Esophagus squamous epithelium (tissue), 5 donors: ENCODE measurements at regions not wholly inside any gene's neighbourhood (a gene's known extent, or its start where the extent isn't known, plus 50 kb on each side); places are given as distances from the start of the nearest gene placed in this dataset.

Source experiments
- DNase-seq: peaks from one replicate; lab custom pipeline; 2025; lab: John Stamatoyannopoulos, UW
- H3K27ac ChIP-seq, 4 donors: fragments of 200-600 bp; sonication (generic); one replicate each; pipeline ENCODE4 v1.5.1; 2016 to 2019; ENCODE audit warnings: mild to moderate bottlenecking in 1 of 4
- H3K27me3 ChIP-seq, 4 donors: fragments of 200-600 bp; sonication (generic); 1 replicate in 3 of 4; 2 replicates in 1 of 4; pipeline versions ENCODE4 v1.5.1 to v1.6.0; 2017 to 2021; ENCODE audit warnings: antibody characterized with exemption in 1 of 4
- H3K36me3 ChIP-seq, 3 donors: fragments of 200-600 bp; sonication (generic); one replicate each; pipeline ENCODE4 v1.5.1; 2016 to 2019
- H3K4me1 ChIP-seq, 3 donors: fragments of 200-600 bp; sonication (generic); one replicate each; pipeline ENCODE4 v1.5.1; 2017 to 2019
- H3K4me3 ChIP-seq, 4 donors: fragments of 200-600 bp; sonication (generic); 1 replicate in 3 of 4; 2 replicates in 1 of 4; pipeline ENCODE4 v1.5.1; 2016 to 2019; ENCODE audit warnings: mild to moderate bottlenecking in 2 of 4, moderate library complexity in 1 of 4
- H3K9me3 ChIP-seq, 3 donors: fragments of 200-600 bp; sonication (generic); one replicate each; pipeline ENCODE4 v1.5.1; 2016 to 2019
- POLR2A ChIP-seq, 4 donors: fragments of 450-650 bp; IDR thresholded peaks; one replicate each; pipeline ENCODE4 v1.6.1; 2017; ENCODE audit warnings: antibody characterized with exemption in 4 of 4, mild to moderate bottlenecking in 4 of 4, moderate library complexity in 3 of 4
- WGBS, 2 donors: methylation state at CpG; one replicate each; pipeline ENCODE4 v1.1.5; 2018; 5-methylcytosine and 5-hydroxymethylcytosine counted together
- intact Hi-C: fragments of 100-400 bp; cut with DNase I; formaldehyde crosslinking; loops from one replicate; pipeline ENCODE4 v1.15.0; 2022
- TF ChIP-seq, protein P1 (sequence below), 6 experiments: fragments of 450-650 bp in 4 of 6; fragments of 200-600 bp in 2 of 6; sonication (generic) in 2 of 6; IDR thresholded peaks; one replicate each; pipeline ENCODE4 v1.5.1; 2016 to 2019; ENCODE audit warnings: antibody characterized with exemption in 6 of 6, mild to moderate bottlenecking in 4 of 6, moderate library complexity in 4 of 6
- donor health status: DM: yes; HTN: yes; CAD: no.

DNA sequence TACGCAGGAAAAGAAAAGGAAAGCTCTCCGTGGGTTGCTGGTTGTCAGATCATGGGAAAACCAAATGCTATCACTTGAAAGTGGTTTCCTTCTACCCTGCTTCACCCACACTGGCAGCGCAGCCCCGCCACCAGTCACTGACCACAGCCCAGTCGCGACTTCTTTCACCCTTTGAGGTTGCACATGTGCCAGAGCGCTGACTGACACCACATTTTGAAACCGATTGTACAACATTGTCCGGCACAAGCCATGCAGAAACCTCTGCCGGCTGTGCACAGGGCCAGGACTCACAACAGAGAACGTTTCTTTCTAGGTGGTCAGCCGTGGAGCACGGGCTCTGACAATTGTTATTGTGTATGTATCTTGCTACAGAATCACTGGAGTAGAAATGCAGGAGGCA lies 827.2 kb upstream of the POU3F3 start:
- Histone ChIP-seq H3K4me1 (no peaks in the 10 kb centered on the region), H3K9me3 (no peaks in the 10 kb centered on the region), H3K36me3 (no peaks in the 10 kb centered on the region), H3K27ac (no peak overlapping the region), H3K4me3 (no peak overlapping the region), H3K27me3 (no peaks in the 10 kb centered on the region)
- WGBS, 2 donors = 80% methylated on average over 13 of the region's 13 CpGs
- intact Hi-C loops = no loop called here
- DNase-seq = no peak
- TF ChIP-seq, protein P1, sequence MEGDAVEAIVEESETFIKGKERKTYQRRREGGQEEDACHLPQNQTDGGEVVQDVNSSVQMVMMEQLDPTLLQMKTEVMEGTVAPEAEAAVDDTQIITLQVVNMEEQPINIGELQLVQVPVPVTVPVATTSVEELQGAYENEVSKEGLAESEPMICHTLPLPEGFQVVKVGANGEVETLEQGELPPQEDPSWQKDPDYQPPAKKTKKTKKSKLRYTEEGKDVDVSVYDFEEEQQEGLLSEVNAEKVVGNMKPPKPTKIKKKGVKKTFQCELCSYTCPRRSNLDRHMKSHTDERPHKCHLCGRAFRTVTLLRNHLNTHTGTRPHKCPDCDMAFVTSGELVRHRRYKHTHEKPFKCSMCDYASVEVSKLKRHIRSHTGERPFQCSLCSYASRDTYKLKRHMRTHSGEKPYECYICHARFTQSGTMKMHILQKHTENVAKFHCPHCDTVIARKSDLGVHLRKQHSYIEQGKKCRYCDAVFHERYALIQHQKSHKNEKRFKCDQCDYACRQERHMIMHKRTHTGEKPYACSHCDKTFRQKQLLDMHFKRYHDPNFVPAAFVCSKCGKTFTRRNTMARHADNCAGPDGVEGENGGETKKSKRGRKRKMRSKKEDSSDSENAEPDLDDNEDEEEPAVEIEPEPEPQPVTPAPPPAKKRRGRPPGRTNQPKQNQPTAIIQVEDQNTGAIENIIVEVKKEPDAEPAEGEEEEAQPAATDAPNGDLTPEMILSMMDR (IDR thresholded peaks at IDR 0.05) = no peak
- TF ChIP-seq POLR2A (IDR thresholded peaks at IDR 0.05) = no peak

DNA sequence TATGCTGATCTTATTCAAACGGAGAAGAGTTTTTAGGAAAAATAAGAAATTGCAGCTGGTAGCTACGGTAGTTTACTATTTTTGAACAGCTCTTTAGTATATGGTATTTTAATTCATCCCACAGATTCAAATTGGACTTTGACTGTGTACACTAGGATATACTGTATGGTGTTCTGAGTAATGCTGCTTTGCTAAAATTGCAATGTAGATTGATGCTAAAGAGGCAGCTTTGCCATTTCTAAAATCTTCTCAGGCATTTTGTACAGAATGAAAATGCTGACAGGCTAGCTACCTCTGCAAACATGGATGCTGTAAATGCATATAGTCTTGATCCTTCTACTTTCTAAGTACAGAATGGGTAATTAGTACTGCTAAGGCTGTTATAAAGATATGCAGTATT lies 826.6 kb upstream of the POU3F3 start:
- Histone ChIP-seq H3K4me3 (no peak overlapping the region), H3K4me1 (no peaks in the 10 kb centered on the region), H3K27me3 (no peaks in the 10 kb centered on the region), H3K27ac (no peak overlapping the region), H3K36me3 (no peaks in the 10 kb centered on the region), H3K9me3 (no peaks in the 10 kb centered on the region)
- intact Hi-C loops = no loop called here
- 63 to 73% methylated on average over 2 of the region's 2 CpGs for WGBS, 2 donors
- no peak for DNase-seq
- TF ChIP-seq POLR2A (IDR thresholded peaks at IDR 0.05) = no peak
- TF ChIP-seq, protein P1 (IDR thresholded peaks at IDR 0.05) = no peak

DNA sequence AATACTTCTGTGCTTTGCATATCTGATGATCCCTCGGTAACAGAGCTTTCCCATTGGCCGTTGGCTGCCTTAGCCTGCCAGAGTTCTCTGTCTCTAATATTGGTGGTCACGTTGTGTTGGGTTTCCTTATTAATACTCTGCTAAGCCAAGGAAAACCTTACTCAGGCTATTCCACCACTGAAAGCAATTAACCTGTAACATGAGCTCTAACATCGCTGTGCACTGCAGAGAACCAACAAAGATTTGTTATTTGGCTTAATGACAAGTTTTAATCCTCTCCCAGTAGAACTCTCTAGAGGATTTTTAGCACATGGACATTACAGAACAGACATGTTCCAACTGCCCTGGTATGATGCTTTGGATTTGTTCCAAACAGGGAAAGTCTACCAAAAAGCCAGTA lies 825.9 kb upstream of the POU3F3 start:
- 21 to 28% methylated on average over 4 of the region's 4 CpGs for WGBS, 2 donors
- Histone ChIP-seq H3K4me1 (no peaks in the 10 kb centered on the region), H3K4me3 (no peak overlapping the region), H3K36me3 (no peaks in the 10 kb centered on the region), H3K27ac (no peak overlapping the region), H3K9me3 (no peaks in the 10 kb centered on the region), H3K27me3 (no peaks in the 10 kb centered on the region)
- DNase-seq = no peak
- intact Hi-C loops = no loop called here
- TF ChIP-seq, protein P1 (IDR thresholded peaks at IDR 0.05) = no peak
- no peak for TF ChIP-seq POLR2A (IDR thresholded peaks at IDR 0.05)

DNA sequence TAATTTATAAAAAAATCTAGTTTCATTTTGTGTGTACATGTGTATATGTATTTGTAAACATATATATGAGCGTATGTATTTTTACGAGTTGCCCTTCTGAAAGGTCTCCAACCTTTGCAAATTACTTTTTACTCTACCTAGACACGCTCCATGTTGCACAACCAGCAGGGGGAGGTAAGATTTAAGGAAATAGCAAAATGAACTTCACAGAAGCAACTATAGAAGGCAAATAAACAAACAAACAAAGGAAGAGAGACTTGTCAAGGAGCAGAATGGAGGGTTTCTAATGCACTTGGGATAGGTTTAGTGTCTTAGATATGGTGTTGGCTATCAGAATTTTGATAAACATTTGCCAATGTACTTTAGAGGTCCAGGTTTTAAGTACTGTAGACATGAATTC lies 820.5 kb upstream of the POU3F3 start:
- Histone ChIP-seq H3K36me3 (no peaks in the 10 kb centered on the region), H3K4me3 (no peak overlapping the region), H3K27ac (no peak overlapping the region), H3K9me3 (no peaks in the 10 kb centered on the region), H3K27me3 (no peaks in the 10 kb centered on the region), H3K4me1 (no peaks in the 10 kb centered on the region)
- intact Hi-C loops = no loop called here
- DNase-seq = no peak
- 45 to 68% methylated on average over 3 of the region's 3 CpGs for WGBS, 2 donors
- TF ChIP-seq POLR2A (IDR thresholded peaks at IDR 0.05) = no peak
- TF ChIP-seq, protein P1 (IDR thresholded peaks at IDR 0.05) = peak in 1 of 6 experiments; percentile 28

DNA sequence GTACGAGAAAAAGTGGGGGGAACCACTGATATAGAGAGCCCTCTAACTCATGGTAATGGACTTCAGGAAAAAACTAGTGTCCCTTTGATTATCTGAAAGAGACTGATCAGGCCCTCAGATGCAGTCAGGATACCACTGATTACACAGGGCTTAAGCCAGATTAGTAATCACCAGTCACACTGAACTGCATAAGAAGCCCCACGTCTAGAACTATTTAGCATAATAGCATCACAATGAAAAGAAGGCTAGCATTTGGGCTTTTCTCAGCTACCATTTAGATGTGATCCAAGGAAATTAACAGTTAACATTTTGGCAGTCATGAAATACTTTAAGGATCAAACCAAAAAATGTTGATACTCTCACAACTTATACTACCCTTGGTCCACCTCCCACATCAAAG lies 813.1 kb upstream of the POU3F3 start:
- Histone ChIP-seq H3K27ac (no peak overlapping the region), H3K36me3 (no peaks in the 10 kb centered on the region), H3K4me3 (no peak overlapping the region), H3K9me3 (no peaks in the 10 kb centered on the region), H3K4me1 (no peaks in the 10 kb centered on the region), H3K27me3 (no peaks in the 10 kb centered on the region)
- TF ChIP-seq, protein P1 (IDR thresholded peaks at IDR 0.05) = no peak
- no peak for DNase-seq
- intact Hi-C loops = no loop called here
- WGBS, 2 donors = 50 to 67% methylated on average over 2 of the region's 2 CpGs
